ENCODE measurements at regions not wholly inside any gene's neighbourhood (a gene's known extent, or its start where the extent isn't known, plus 50 kb on each side); places are given as distances from the start of the nearest gene placed in this dataset.

GRCh38 chr5:57341380-57341979, 141.1 kb downstream of the ACTBL2 start:
- Histone ChIP-seq H3K36me3 (ENCODE audit: control insufficient read depth, insufficient read depth, low read length) (no peaks in the 10 kb centered on the region), H3K4me3 (ENCODE audit: low read depth, low read length) (no peak overlapping the region), H3K27me3 (ENCODE audit: control insufficient read depth, insufficient read depth, low read length) (peaks cover 6% of the 10 kb centered on the region), H3K4me1 (ENCODE audit: control insufficient read depth, insufficient read depth, low read length, poor library complexity, severe bottlenecking) (no peaks in the 10 kb centered on the region), H3K9me3 (ENCODE audit: control insufficient read depth in 2 of 2, low read length in 2 of 2) (no peaks in the 10 kb centered on the region), H3K27ac (ENCODE audit: insufficient read depth, low read length, poor library complexity, severe bottlenecking) (no peak overlapping the region)
- no peaks in the 10 kb centered on the region for H3K36me3 Mint-ChIP-seq
- no peaks in the 10 kb centered on the region for H3K4me1 Mint-ChIP-seq
- DNase-seq (no peak), ATAC-seq (ENCODE audit: low read depth in 2 of 2) (no peak)
- no peak overlapping the region for H3K4me3 Mint-ChIP-seq
- H3K27me3 Mint-ChIP-seq: peaks cover 16% of the 10 kb centered on the region
- H3K9me3 Mint-ChIP-seq: peaks cover 0 to 5% (median 0%) of the 10 kb centered on the region in 7 donors
- no peak overlapping the region for H3K27ac Mint-ChIP-seq

- Mint-ChIP-seq H3K27me3 (peaks cover 10% of the 10 kb centered on the region), H3K9me3 (peaks cover 0 to 5% (median 0%) of the 10 kb centered on the region in 7 donors), H3K4me3 (no peak overlapping the region), H3K36me3 (no peaks in the 10 kb centered on the region), H3K27ac (no peak overlapping the region), H3K4me1 (no peaks in the 10 kb centered on the region)
- Histone ChIP-seq H3K9me3 (ENCODE audit: control insufficient read depth in 2 of 2, low read length in 2 of 2) (no peaks in the 10 kb centered on the region), H3K27me3 (ENCODE audit: control insufficient read depth, insufficient read depth, low read length) (peaks cover 2% of the 10 kb centered on the region), H3K27ac (ENCODE audit: insufficient read depth, low read length, poor library complexity, severe bottlenecking) (no peak overlapping the region), H3K4me3 (ENCODE audit: low read depth, low read length) (no peak overlapping the region), H3K36me3 (ENCODE audit: control insufficient read depth, insufficient read depth, low read length) (no peaks in the 10 kb centered on the region), H3K4me1 (ENCODE audit: control insufficient read depth, insufficient read depth, low read length, poor library complexity, severe bottlenecking) (no peaks in the 10 kb centered on the region)
- DNase-seq (no peak), ATAC-seq (ENCODE audit: low read depth in 2 of 2) (no peak)
Measured at GRCh38 chr5:57340681-57341080, 141.9 kb downstream of the ACTBL2 start.

GRCh38 chr5:57339521-57339920, 143.1 kb downstream of the ACTBL2 start:
- Histone ChIP-seq H3K27ac (ENCODE audit: insufficient read depth, low read length, poor library complexity, severe bottlenecking) (no peak overlapping the region), H3K9me3 (ENCODE audit: control insufficient read depth in 2 of 2, low read length in 2 of 2) (no peaks in the 10 kb centered on the region), H3K4me3 (ENCODE audit: low read depth, low read length) (no peak overlapping the region), H3K27me3 (ENCODE audit: control insufficient read depth, insufficient read depth, low read length) (peaks cover 2% of the 10 kb centered on the region), H3K36me3 (ENCODE audit: control insufficient read depth, insufficient read depth, low read length) (no peaks in the 10 kb centered on the region), H3K4me1 (ENCODE audit: control insufficient read depth, insufficient read depth, low read length, poor library complexity, severe bottlenecking) (no peaks in the 10 kb centered on the region)
- Mint-ChIP-seq H3K27ac (no peak overlapping the region), H3K4me3 (no peak overlapping the region), H3K9me3 (no peaks in the 10 kb centered on the region), H3K4me1 (no peaks in the 10 kb centered on the region), H3K36me3 (no peaks in the 10 kb centered on the region), H3K27me3 (peaks cover 10% of the 10 kb centered on the region)
- DNase-seq (no peak), ATAC-seq (ENCODE audit: low read depth in 2 of 2) (no peak)

DNA sequence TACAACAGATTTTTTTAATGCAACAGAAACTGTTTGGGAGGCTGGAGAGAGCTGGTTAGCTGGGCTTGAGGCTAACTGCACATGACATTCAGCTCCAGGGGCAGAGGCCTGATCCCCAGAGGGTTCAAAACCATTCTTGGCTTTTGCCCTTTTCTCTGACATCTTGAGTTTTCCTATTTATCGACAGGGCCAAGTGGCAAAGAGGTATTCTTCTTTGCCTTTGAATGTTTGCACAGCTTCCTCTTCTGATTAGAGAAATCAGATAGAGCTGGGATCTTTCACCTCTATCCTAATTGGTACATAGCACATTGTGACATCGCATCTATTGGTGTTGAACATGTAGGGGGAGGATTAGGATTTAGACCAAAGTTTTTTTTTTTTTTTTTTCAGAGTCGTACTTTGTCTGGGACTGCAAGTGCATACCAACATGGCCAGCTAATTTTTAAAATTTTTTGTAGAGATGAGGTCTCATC, 143.7 kb downstream of the ACTBL2 start:
- ATAC-seq (ENCODE audit: low read depth in 2 of 2): no peak
- Histone ChIP-seq H3K4me3 (ENCODE audit: low read depth, low read length) (no peak overlapping the region), H3K27me3 (ENCODE audit: control insufficient read depth, insufficient read depth, low read length) (peaks cover under 1% of the 10 kb centered on the region), H3K4me1 (ENCODE audit: control insufficient read depth, insufficient read depth, low read length, poor library complexity, severe bottlenecking) (no peaks in the 10 kb centered on the region), H3K27ac (ENCODE audit: insufficient read depth, low read length, poor library complexity, severe bottlenecking) (no peak overlapping the region), H3K9me3 (ENCODE audit: control insufficient read depth in 2 of 2, low read length in 2 of 2) (no peaks in the 10 kb centered on the region), H3K36me3 (ENCODE audit: control insufficient read depth, insufficient read depth, low read length) (no peaks in the 10 kb centered on the region)
- Mint-ChIP-seq H3K36me3 (no peaks in the 10 kb centered on the region), H3K4me3 (no peak overlapping the region), H3K4me1 (no peaks in the 10 kb centered on the region), H3K9me3 (no peaks in the 10 kb centered on the region), H3K27ac (no peak overlapping the region), H3K27me3 (peaks cover 10% of the 10 kb centered on the region)
- DNase-seq: no peak

GRCh38 chr5:57338068-57338867, 144.3 kb downstream of the ACTBL2 start:
- Mint-ChIP-seq H3K36me3 (no peaks in the 10 kb centered on the region), H3K27ac (no peak overlapping the region), H3K9me3 (no peaks in the 10 kb centered on the region), H3K4me3 (no peak overlapping the region), H3K27me3 (peaks cover 10% of the 10 kb centered on the region), H3K4me1 (no peaks in the 10 kb centered on the region)
- no peaks in the 10 kb centered on the region for H3K4me1 ChIP-seq (ENCODE audit: control insufficient read depth, insufficient read depth, low read length, poor library complexity, severe bottlenecking)
- no peaks in the 10 kb centered on the region for H3K36me3 ChIP-seq (ENCODE audit: control insufficient read depth, insufficient read depth, low read length)
- no peak overlapping the region for H3K4me3 ChIP-seq (ENCODE audit: low read depth, low read length)
- DNase-seq: peak in 1 of 3 donors; percentile 45
- no peak overlapping the region for H3K27ac ChIP-seq (ENCODE audit: insufficient read depth, low read length, poor library complexity, severe bottlenecking)
- H3K9me3 ChIP-seq (ENCODE audit: control insufficient read depth in 2 of 2, low read length in 2 of 2): no peaks in the 10 kb centered on the region
- H3K27me3 ChIP-seq (ENCODE audit: control insufficient read depth, insufficient read depth, low read length): no peaks in the 10 kb centered on the region
- ATAC-seq (ENCODE audit: low read depth in 2 of 2): peak in 1 of 2 donors; percentile 34

DNA sequence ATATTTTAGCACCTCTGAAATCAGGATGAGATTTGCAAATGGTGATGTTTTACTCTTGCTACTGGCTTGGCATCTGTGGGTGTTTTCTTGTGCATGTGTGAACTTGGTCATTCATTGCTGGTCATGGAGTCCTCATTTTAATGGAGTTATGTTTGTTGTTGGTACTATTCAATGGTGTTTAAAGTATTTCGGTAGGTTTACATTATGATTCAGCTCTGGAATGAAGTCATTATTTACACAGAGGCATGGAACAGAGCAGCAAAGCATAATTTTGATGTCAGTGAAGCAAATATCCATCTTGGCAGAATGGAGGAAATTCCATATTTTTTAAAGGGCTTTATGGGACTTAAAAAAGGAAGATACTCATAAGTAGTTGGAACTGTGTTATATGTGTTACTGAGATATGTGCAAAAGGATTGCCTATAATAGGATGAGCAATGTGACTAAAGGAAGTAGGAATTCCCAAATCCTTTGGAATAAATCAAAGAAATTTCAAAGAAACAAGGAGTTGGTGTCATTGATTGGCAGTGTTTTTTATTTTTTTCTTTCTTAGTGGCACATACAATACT, 147.4 kb downstream of the ACTBL2 start:
- Mint-ChIP-seq H3K36me3 (no peaks in the 10 kb centered on the region), H3K4me3 (no peak overlapping the region), H3K27me3 (no peaks in the 10 kb centered on the region), H3K27ac (no peak overlapping the region), H3K9me3 (no peaks in the 10 kb centered on the region), H3K4me1 (no peaks in the 10 kb centered on the region)
- H3K9me3 ChIP-seq (ENCODE audit: control insufficient read depth in 2 of 2, low read length in 2 of 2): no peaks in the 10 kb centered on the region
- no peak overlapping the region for H3K4me3 ChIP-seq (ENCODE audit: low read depth, low read length)
- H3K27me3 ChIP-seq (ENCODE audit: control insufficient read depth, insufficient read depth, low read length): no peaks in the 10 kb centered on the region
- H3K36me3 ChIP-seq (ENCODE audit: control insufficient read depth, insufficient read depth, low read length): no peaks in the 10 kb centered on the region
- no peaks in the 10 kb centered on the region for H3K4me1 ChIP-seq (ENCODE audit: control insufficient read depth, insufficient read depth, low read length, poor library complexity, severe bottlenecking)
- no peak overlapping the region for H3K27ac ChIP-seq (ENCODE audit: insufficient read depth, low read length, poor library complexity, severe bottlenecking)
- no peak for ATAC-seq (ENCODE audit: low read depth in 2 of 2)
- no peak for DNase-seq

DNA sequence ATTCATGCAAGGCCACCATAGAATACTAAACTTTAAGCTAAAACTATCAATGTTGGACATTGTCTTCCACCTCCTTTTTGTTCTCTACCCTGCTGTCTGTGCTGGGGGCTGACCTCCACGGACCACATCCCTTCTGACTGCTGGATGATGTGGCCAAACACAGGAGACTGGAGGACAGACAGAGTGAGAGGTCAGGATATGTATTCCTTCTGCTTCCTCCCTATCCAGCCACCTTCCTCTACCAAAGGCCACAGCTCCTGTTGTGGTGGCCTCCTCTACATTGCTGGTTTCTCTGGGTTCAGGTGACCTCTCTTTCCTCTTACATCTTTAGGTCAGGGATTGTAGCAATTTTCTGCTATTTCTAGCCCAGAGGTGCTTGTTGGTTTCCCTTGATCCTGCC, 148.1 kb downstream of the ACTBL2 start:
- H3K27ac ChIP-seq (ENCODE audit: insufficient read depth, low read length, poor library complexity, severe bottlenecking): no peak overlapping the region
- DNase-seq (no peak), ATAC-seq (ENCODE audit: low read depth in 2 of 2) (no peak)
- Mint-ChIP-seq H3K27ac (no peak overlapping the region), H3K9me3 (no peaks in the 10 kb centered on the region), H3K4me1 (no peaks in the 10 kb centered on the region), H3K27me3 (no peaks in the 10 kb centered on the region), H3K4me3 (no peak overlapping the region), H3K36me3 (no peaks in the 10 kb centered on the region)
- no peaks in the 10 kb centered on the region for H3K9me3 ChIP-seq (ENCODE audit: control insufficient read depth in 2 of 2, low read length in 2 of 2)
- no peaks in the 10 kb centered on the region for H3K27me3 ChIP-seq (ENCODE audit: control insufficient read depth, insufficient read depth, low read length)
- no peaks in the 10 kb centered on the region for H3K36me3 ChIP-seq (ENCODE audit: control insufficient read depth, insufficient read depth, low read length)
- H3K4me3 ChIP-seq (ENCODE audit: low read depth, low read length): no peak overlapping the region
- no peaks in the 10 kb centered on the region for H3K4me1 ChIP-seq (ENCODE audit: control insufficient read depth, insufficient read depth, low read length, poor library complexity, severe bottlenecking)

Data from CD4-positive, CD25-positive, alpha-beta regulatory T cell (primary cell).